ENCODE measurements at regions not wholly inside any gene's neighbourhood (a gene's known extent, or its start where the extent isn't known, plus 50 kb on each side); places are given as distances from the start of the nearest gene placed in this dataset.

DNA sequence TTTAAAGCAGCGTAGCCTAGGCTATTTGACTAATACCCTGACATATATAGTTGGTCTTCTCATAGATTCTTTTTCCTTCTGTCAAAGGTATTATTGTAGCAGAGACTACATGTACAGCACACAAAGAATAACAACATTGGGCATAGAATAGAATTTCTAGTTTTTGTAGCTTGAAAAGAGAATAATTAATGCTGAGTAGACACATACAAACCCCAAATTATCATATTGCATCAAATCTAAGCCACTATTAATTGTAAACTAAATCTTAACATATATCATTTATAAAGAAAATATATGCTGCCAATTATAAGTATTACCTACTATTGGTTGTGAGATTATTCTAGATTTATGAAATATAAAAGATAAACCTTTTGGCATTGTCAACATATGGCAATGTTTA lies 574.5 kb downstream of the SLCO4C1 start:
- in situ Hi-C loops (cut with HindIII; ENCODE audit: low pct_unique_long_range_greater_than_20kb, low sequenced_read_pairs), result no loop called here
- no peaks in the 10 kb centered on the region for H3K36me3 ChIP-seq (ENCODE audit: control insufficient read depth, insufficient read depth, low read length)
- ChIA-PET CTCF (no interaction called here), POLR2A (no interaction called here)
- H3K9me3 ChIP-seq (ENCODE audit: control insufficient read depth, insufficient read depth, low read depth, low read length), result no peaks in the 10 kb centered on the region
- no peak overlapping the region for H3K27ac ChIP-seq (ENCODE audit: low read length)
- TF ChIP-seq, protein P1, sequence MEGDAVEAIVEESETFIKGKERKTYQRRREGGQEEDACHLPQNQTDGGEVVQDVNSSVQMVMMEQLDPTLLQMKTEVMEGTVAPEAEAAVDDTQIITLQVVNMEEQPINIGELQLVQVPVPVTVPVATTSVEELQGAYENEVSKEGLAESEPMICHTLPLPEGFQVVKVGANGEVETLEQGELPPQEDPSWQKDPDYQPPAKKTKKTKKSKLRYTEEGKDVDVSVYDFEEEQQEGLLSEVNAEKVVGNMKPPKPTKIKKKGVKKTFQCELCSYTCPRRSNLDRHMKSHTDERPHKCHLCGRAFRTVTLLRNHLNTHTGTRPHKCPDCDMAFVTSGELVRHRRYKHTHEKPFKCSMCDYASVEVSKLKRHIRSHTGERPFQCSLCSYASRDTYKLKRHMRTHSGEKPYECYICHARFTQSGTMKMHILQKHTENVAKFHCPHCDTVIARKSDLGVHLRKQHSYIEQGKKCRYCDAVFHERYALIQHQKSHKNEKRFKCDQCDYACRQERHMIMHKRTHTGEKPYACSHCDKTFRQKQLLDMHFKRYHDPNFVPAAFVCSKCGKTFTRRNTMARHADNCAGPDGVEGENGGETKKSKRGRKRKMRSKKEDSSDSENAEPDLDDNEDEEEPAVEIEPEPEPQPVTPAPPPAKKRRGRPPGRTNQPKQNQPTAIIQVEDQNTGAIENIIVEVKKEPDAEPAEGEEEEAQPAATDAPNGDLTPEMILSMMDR (IDR thresholded peaks at IDR 0.05), result no peak
- no peak for TF ChIP-seq SIN3A (IDR thresholded peaks at IDR 0.05; ENCODE audit: borderline replicate concordance, insufficient read depth, low read depth, low read length)
- no peak for TF ChIP-seq TCF7L2 (IDR thresholded peaks at IDR 0.05; ENCODE audit: low read depth, low read length)
- no peak for TF ChIP-seq POLR2AphosphoS5 (IDR thresholded peaks at IDR 0.05; ENCODE audit: low read depth, low read length)
- TF ChIP-seq, protein P2, sequence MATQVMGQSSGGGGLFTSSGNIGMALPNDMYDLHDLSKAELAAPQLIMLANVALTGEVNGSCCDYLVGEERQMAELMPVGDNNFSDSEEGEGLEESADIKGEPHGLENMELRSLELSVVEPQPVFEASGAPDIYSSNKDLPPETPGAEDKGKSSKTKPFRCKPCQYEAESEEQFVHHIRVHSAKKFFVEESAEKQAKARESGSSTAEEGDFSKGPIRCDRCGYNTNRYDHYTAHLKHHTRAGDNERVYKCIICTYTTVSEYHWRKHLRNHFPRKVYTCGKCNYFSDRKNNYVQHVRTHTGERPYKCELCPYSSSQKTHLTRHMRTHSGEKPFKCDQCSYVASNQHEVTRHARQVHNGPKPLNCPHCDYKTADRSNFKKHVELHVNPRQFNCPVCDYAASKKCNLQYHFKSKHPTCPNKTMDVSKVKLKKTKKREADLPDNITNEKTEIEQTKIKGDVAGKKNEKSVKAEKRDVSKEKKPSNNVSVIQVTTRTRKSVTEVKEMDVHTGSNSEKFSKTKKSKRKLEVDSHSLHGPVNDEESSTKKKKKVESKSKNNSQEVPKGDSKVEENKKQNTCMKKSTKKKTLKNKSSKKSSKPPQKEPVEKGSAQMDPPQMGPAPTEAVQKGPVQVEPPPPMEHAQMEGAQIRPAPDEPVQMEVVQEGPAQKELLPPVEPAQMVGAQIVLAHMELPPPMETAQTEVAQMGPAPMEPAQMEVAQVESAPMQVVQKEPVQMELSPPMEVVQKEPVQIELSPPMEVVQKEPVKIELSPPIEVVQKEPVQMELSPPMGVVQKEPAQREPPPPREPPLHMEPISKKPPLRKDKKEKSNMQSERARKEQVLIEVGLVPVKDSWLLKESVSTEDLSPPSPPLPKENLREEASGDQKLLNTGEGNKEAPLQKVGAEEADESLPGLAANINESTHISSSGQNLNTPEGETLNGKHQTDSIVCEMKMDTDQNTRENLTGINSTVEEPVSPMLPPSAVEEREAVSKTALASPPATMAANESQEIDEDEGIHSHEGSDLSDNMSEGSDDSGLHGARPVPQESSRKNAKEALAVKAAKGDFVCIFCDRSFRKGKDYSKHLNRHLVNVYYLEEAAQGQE (IDR thresholded peaks at IDR 0.05; ENCODE audit: insufficient read depth in 1 of 2, low read depth in 2 of 2, low read length in 1 of 2), result no peak
- DNase-seq (ENCODE audit: low read depth, low spot score) (no peak), ATAC-seq (no peak)
- intact Hi-C loops (cut with micrococcal nuclease; ENCODE audit: unreplicated experiment), result no loop called here
- BruUV-seq (replicated peaks), result no TSS peak
- no peak overlapping the region for H3K4me3 ChIP-seq (ENCODE audit: low read depth in 2 of 2, low read length in 2 of 2)
- H3K27me3 ChIP-seq (ENCODE audit: control insufficient read depth, insufficient read depth, low read length), result no peaks in the 10 kb centered on the region
- no peaks in the 10 kb centered on the region for H3K4me1 ChIP-seq (ENCODE audit: control insufficient read depth, insufficient read depth, low read length)

DNA sequence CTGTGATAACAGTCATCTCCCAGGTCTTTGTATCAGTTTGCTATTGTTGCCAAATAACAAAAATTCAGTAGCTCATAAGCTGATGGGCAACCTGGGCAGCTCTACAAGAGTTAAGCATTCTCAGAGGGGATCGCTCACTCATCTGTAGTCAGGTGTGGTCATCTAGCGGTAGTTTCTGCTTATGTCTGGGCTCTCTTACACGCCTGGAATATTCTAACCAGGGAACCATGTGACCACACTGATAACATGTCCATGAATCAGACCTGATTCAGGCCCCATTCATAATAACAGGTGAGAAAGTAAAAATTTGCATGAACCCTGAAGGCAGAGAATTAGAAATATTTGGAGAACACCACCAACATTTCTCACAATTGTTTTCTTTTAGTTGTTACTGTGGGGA lies 576.1 kb downstream of the SLCO4C1 start:
- H3K27me3 ChIP-seq (ENCODE audit: control insufficient read depth, insufficient read depth, low read length), result no peaks in the 10 kb centered on the region
- no TSS peak for BruUV-seq (replicated peaks)
- no peaks in the 10 kb centered on the region for H3K4me1 ChIP-seq (ENCODE audit: control insufficient read depth, insufficient read depth, low read length)
- ATAC-seq (no peak), DNase-seq (ENCODE audit: low read depth, low spot score) (no peak)
- H3K36me3 ChIP-seq (ENCODE audit: control insufficient read depth, insufficient read depth, low read length), result no peaks in the 10 kb centered on the region
- CTCF ChIA-PET, result no interaction called here
- no peak overlapping the region for H3K27ac ChIP-seq (ENCODE audit: low read length)
- H3K4me3 ChIP-seq (ENCODE audit: low read depth in 2 of 2, low read length in 2 of 2), result no peak overlapping the region
- no peaks in the 10 kb centered on the region for H3K9me3 ChIP-seq (ENCODE audit: control insufficient read depth, insufficient read depth, low read depth, low read length)
- POLR2A ChIA-PET, result no interaction called here
- in situ Hi-C loops (cut with HindIII; ENCODE audit: low pct_unique_long_range_greater_than_20kb, low sequenced_read_pairs), result no loop called here
- TF ChIP-seq TCF7L2 (IDR thresholded peaks at IDR 0.05; ENCODE audit: low read depth, low read length), result no peak
- no peak for TF ChIP-seq POLR2AphosphoS5 (IDR thresholded peaks at IDR 0.05; ENCODE audit: low read depth, low read length)
- TF ChIP-seq, protein P1 (IDR thresholded peaks at IDR 0.05), result no peak
- TF ChIP-seq, protein P2 (IDR thresholded peaks at IDR 0.05; ENCODE audit: insufficient read depth in 1 of 2, low read depth in 2 of 2, low read length in 1 of 2), result no peak
- no peak for TF ChIP-seq SIN3A (IDR thresholded peaks at IDR 0.05; ENCODE audit: borderline replicate concordance, insufficient read depth, low read depth, low read length)
- intact Hi-C loops (cut with micrococcal nuclease; ENCODE audit: unreplicated experiment), result no loop called here
